Hepatocyte (in vitro differentiated cells): ENCODE measurements at regions not wholly inside any gene's neighbourhood (a gene's known extent, or its start where the extent isn't known, plus 50 kb on each side); places are given as distances from the start of the nearest gene placed in this dataset.
"Not testable (repeated sequence)": the region's sequence is repeated elsewhere in the genome, so short reads cannot be mapped to it uniquely, and the experiment has no call there.

ENCODE experiments used
- DNase-seq: peaks from one replicate; pipeline ENCODE4 v3.0.0-alpha.2; 2016; ENCODE audit warnings: low spot score
- H2AFZ ChIP-seq: fragments of 200-600 bp; sonication (generic); 2 replicates; pipeline ENCODE4 v1.6.0; 2016; ENCODE audit warnings: antibody characterized with exemption, mild to moderate bottlenecking
- H3K27ac ChIP-seq: fragments of 200-600 bp; sonication (generic); 2 replicates; pipeline ENCODE4 v1.5.1; 2016; ENCODE audit warnings: mild to moderate bottlenecking
- H3K27me3 ChIP-seq: fragments of 200-600 bp; sonication (generic); 2 replicates; pipeline ENCODE4 v1.6.1; 2016
- H3K36me3 ChIP-seq: fragments of 200-600 bp; sonication (generic); replicated peaks from 2 replicates; pipeline ENCODE4 v1.5.1; 2016; ENCODE audit warnings: low read depth; ENCODE audit not compliant: insufficient read depth
- H3K4me1 ChIP-seq: fragments of 200-600 bp; sonication (generic); 2 replicates; pipeline ENCODE4 v1.5.1; 2016; ENCODE audit warnings: mild to moderate bottlenecking, moderate library complexity; ENCODE audit not compliant: insufficient read depth
- H3K4me2 ChIP-seq: fragments of 200-600 bp; sonication (generic); 2 replicates; pipeline ENCODE4 v1.6.0; 2016
- H3K4me3 ChIP-seq: fragments of 200-600 bp; sonication (generic); 2 replicates; pipeline ENCODE4 v1.5.1; 2016; ENCODE audit warnings: mild to moderate bottlenecking
- H3K79me2 ChIP-seq: fragments of 200-600 bp; sonication (generic); 2 replicates; pipeline ENCODE4 v1.6.0; 2017; ENCODE audit warnings: mild to moderate bottlenecking
- H3K9me2 ChIP-seq: fragments of 200-600 bp; sonication (generic); replicated peaks from 2 replicates; pipeline ENCODE4 v1.6.0; 2017; ENCODE audit warnings: mild to moderate bottlenecking; ENCODE audit not compliant: insufficient read depth
- H3K9me3 ChIP-seq: fragments of 200-600 bp; sonication (generic); 2 replicates; pipeline ENCODE4 v1.5.1; 2016; ENCODE audit warnings: low read depth, mild to moderate bottlenecking
- H4K20me1 ChIP-seq: fragments of 200-600 bp; sonication (generic); 2 replicates; pipeline ENCODE4 v1.6.0; 2016; ENCODE audit warnings: mild to moderate bottlenecking; ENCODE audit not compliant: insufficient read depth, poor library complexity, severe bottlenecking
- CTCF ChIP-seq: fragments of 200-600 bp; sonication (generic); IDR thresholded peaks from 2 replicates; pipeline ENCODE4 v1.5.1; 2016; ENCODE audit warnings: antibody characterized with exemption, mild to moderate bottlenecking; ENCODE audit not compliant: poor library complexity
- EZH2 ChIP-seq: fragments of 200-600 bp; sonication (generic); IDR thresholded peaks from 2 replicates; pipeline ENCODE4 v1.6.1; 2016; ENCODE audit warnings: antibody characterized with exemption, mild to moderate bottlenecking, borderline replicate concordance
- EZH2phosphoT487 ChIP-seq: fragments of 200-600 bp; sonication (generic); IDR thresholded peaks from one replicate; pipeline ENCODE4 v1.6.1; 2018; ENCODE audit warnings: antibody characterized with exemption, mild to moderate bottlenecking, low read depth, moderate library complexity; ENCODE audit not compliant: unreplicated experiment, severe bottlenecking
- WGBS: methylation state at CpG from one replicate; pipeline ENCODE4 v1.1.6; 2016; ENCODE audit warnings: low lambda C conversion rate; ENCODE audit errors: missing lambda C conversion rate; 5-methylcytosine and 5-hydroxymethylcytosine counted together

GRCh38 chrX:143240658-143241057 is 214.9 kb downstream of the SPANXN4 start:
- Histone ChIP-seq H3K9me3 (no peaks in the 10 kb centered on the region), H3K79me2 (no peaks in the 10 kb centered on the region), H3K9me2 (no peaks in the 10 kb centered on the region), H4K20me1 (no peaks in the 10 kb centered on the region), H3K4me1 (no peaks in the 10 kb centered on the region), H3K27ac (no peak overlapping the region), H3K36me3 (no peaks in the 10 kb centered on the region), H2AFZ (no peak overlapping the region), H3K4me3 (no peak overlapping the region), H3K27me3 (no peaks in the 10 kb centered on the region), H3K4me2 (no peak overlapping the region)
- WGBS: 65% methylated on average over 1 of the region's 1 CpG
- DNase-seq: no peak
- no peak for TF ChIP-seq EZH2
- TF ChIP-seq CTCF: no peak
- no peak for TF ChIP-seq EZH2phosphoT487

GRCh38 chrX:143231492-143231891 is 205.8 kb downstream of the SPANXN4 start:
- Histone ChIP-seq H4K20me1 (no peaks in the 10 kb centered on the region), H3K4me3 (no peak overlapping the region), H3K36me3 (no peaks in the 10 kb centered on the region), H3K27me3 (no peaks in the 10 kb centered on the region), H3K9me3 (no peaks in the 10 kb centered on the region), H2AFZ (no peak overlapping the region), H3K4me1 (no peaks in the 10 kb centered on the region), H3K9me2 (no peaks in the 10 kb centered on the region), H3K4me2 (no peak overlapping the region), H3K27ac (no peak overlapping the region), H3K79me2 (no peaks in the 10 kb centered on the region)
- 82% methylated on average over 7 of the region's 7 CpGs for WGBS
- DNase-seq: no peak
- TF ChIP-seq EZH2: no peak
- no peak for TF ChIP-seq CTCF
- no peak for TF ChIP-seq EZH2phosphoT487

- H3K9me3 ChIP-seq, DNase-seq, H2AFZ ChIP-seq, H3K36me3 ChIP-seq, H3K4me1 ChIP-seq, H3K27ac ChIP-seq, H3K27me3 ChIP-seq, H3K79me2 ChIP-seq, H3K9me2 ChIP-seq, H4K20me1 ChIP-seq, H3K4me2 ChIP-seq, H3K4me3 ChIP-seq: not testable (repeated sequence)
- 97% methylated on average over 20 of the region's 27 CpGs for WGBS
Observed at GRCh38 chrX:143228600-143228999, 202.9 kb downstream of the SPANXN4 start.

GRCh38 chrX:143206966-143207365 is 181.2 kb downstream of the SPANXN4 start:
- WGBS: 45% methylated on average over 1 of the region's 1 CpG
- no peaks in the 10 kb centered on the region for H3K4me1 ChIP-seq
- TF ChIP-seq EZH2phosphoT487: no peak
- TF ChIP-seq CTCF: no peak
- TF ChIP-seq EZH2: no peak
- no peaks in the 10 kb centered on the region for H3K79me2 ChIP-seq
- no peak overlapping the region for H2AFZ ChIP-seq
- no peaks in the 10 kb centered on the region for H4K20me1 ChIP-seq
- no peak overlapping the region for H3K27ac ChIP-seq
- no peak for DNase-seq
- no peaks in the 10 kb centered on the region for H3K9me2 ChIP-seq
- no peak overlapping the region for H3K4me3 ChIP-seq
- no peak overlapping the region for H3K4me2 ChIP-seq
- no peaks in the 10 kb centered on the region for H3K27me3 ChIP-seq
- H3K9me3 ChIP-seq: peaks cover 5% of the 10 kb centered on the region
- no peaks in the 10 kb centered on the region for H3K36me3 ChIP-seq
